ENCODE measurements at regions not wholly inside any gene's neighbourhood (a gene's known extent, or its start where the extent isn't known, plus 50 kb on each side); places are given as distances from the start of the nearest gene placed in this dataset.

DNA sequence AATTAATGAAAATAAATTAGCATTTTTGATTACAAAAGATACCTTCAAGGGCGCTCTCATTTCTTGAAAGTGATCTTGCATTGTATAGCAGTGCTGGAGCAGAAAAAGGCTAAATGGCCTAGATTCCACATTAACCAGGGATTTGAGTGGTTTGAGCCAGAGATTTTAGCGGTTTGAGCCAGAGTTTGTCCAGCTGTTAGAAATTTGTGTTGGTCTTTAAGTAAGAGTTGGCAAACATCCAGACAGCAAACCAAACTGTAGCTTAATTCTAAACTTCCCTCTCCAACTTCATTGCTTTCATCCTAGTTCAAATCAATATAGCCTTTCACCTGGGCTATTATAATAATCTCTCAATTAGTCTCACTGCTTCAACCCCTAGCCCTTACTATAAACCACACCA, 351.7 kb downstream of the IGSF11 start:
- FAIRE-seq, result no peak
- no peak for DNase-seq (ENCODE audit: insufficient read length, low spot score)
- no peak for TF ChIP-seq CTCF (IDR thresholded peaks at IDR 0.05; ENCODE audit: insufficient read depth, missing control alignments)

- FAIRE-seq, result no peak
- no peak for TF ChIP-seq CTCF (IDR thresholded peaks at IDR 0.05; ENCODE audit: insufficient read depth, missing control alignments)
These were observed 351.0 kb downstream of the IGSF11 start for GRCh38 chr3:118683636-118684035.

DNA sequence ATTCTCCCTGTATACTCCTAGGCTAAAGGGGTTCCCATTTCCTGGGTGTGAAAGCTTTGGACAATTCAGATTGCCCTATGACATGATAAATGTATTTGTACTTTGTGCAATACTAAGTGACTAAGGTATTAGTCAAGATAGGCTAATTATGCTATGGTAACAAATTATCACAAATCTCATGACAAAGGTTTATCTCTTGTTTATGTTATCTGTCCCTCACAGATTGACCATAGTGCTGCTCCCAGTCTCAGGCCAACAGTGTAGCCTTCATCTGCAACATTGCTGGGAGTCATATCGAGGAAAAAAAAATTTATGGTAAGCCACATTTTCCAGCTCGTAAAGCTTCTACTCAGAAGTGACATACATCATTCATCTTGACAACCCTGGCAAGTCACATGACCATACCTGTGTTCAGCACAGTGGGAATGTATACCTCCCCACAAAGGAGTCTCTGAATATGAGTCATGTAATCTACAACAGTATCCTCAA, 346.2 kb downstream of the IGSF11 start:
- no peak for FAIRE-seq
- no peak for DNase-seq (ENCODE audit: insufficient read length, low spot score)
- TF ChIP-seq CTCF (IDR thresholded peaks at IDR 0.05; ENCODE audit: insufficient read depth, missing control alignments), result no peak

More at GRCh38 chr3:118683636-118684035, 351.0 kb downstream of the IGSF11 start:
- DNase-seq (ENCODE audit: insufficient read length, low spot score), result no peak

DNA sequence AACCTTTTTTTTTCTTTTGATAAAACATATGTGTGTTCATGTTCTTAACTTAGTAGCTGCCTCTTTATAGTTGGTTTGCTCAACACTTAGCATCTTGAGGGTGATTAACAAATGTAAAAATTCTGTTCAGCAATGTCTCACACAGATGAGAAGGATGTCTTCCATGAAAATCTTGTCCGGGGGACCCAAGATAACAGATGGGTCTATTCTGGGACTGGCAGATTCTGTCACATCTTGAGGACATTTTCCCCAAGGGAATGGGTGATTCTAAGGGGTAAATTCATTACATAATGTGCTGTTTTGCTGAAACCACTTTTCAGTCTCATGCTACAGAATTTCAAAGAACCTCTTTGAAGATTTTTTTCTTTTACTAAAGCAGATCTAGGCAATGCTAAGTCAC, 342.2 kb downstream of the IGSF11 start:
- TF ChIP-seq CTCF (IDR thresholded peaks at IDR 0.05; ENCODE audit: insufficient read depth, missing control alignments), result no peak
- DNase-seq (ENCODE audit: insufficient read length, low spot score), result no peak
- no peak for FAIRE-seq

DNA sequence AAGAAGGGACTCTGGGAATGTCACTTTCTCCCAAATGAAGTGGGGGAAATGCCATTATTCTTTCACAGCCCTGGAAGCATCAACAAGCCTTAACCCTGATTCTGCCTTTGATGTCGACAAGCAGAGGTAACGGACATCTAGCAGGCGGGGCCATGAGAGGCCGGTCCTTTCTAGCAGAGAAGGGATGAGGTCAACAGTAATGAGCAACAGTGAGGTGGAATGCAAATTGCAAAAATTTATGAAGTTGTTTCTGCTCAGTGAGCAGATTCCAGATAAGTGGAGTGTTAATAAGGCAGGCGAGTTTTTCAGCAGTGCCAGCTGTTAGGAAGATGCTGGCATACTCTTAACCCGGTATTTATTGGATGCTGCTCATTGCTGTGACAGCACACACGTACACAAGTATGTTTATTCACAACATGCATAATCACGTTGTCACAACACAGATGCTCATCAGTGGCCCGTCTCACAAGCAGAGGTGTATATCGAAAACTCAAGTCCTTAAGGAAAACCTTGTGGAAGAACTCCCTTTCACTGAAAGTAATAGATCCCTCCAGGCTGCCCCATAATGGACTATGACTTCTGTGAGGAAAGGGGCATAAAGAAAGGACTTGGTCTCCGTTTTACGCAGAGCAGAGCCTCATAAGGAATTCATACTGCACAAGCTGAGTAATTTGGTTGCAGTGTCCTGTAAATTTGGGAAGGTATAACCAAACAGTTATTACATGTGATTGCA, 329.0 kb downstream of the IGSF11 start:
- FAIRE-seq, result no peak
- no peak for TF ChIP-seq CTCF (IDR thresholded peaks at IDR 0.05; ENCODE audit: insufficient read depth, missing control alignments)
- DNase-seq (ENCODE audit: insufficient read length, low spot score), result no peak

DNA sequence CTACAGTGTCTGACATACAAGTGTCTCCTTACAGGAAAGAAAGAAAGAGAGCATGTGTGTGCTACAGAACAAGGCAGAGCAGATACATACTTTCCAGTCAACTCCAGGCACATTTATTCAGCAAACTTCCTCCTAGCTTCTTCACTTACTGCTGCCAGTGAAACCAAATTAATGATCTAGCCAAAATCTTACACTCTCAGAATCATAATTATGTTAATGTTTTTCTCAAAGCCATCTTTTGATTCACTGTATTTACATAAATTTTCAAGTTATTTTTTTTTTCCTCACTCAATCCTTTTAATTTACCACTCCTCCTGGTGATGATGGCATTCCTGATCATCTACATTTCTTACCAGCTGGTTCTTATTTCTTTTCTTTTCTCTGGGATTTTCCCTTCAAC, 326.7 kb downstream of the IGSF11 start:
- no peak for TF ChIP-seq CTCF (IDR thresholded peaks at IDR 0.05; ENCODE audit: insufficient read depth, missing control alignments)
- DNase-seq (ENCODE audit: insufficient read length, low spot score), result no peak
- no peak for FAIRE-seq

DNA sequence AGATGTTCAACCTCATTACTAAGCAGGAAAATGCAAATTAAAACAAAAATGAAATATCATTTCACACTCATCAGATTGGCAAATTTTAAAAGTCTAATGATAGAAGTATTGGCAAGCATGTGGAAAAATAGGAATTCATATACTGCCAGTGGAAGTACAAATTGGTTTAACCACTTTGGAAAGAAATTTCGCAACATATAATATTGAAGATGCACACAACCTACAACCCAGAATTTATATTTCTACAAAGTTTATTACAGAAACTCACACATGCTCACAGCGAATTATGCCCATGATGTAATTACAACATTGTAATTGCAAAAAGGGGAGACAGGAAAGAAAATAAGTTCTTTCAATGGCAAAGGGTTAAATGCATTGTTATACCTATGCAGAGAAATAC, 324.1 kb downstream of the IGSF11 start:
- DNase-seq (ENCODE audit: insufficient read length, low spot score), result no peak
- no peak for FAIRE-seq
- TF ChIP-seq CTCF (IDR thresholded peaks at IDR 0.05; ENCODE audit: insufficient read depth, missing control alignments), result no peak
